Mucosa of rectum (tissue), 2 donors: ENCODE measurements at regions not wholly inside any gene's neighbourhood (a gene's known extent, or its start where the extent isn't known, plus 50 kb on each side); places are given as distances from the start of the nearest gene placed in this dataset.
A peak's percentile ranks its signal among the peaks of the same experiment; 100 is the strongest.

Source experiments
- H3K27ac ChIP-seq, 2 donors: one replicate each; pipeline ENCODE4 v1.7.0; 2013; ENCODE audit warnings: inconsistent platforms in 2 of 2, low read depth in 2 of 2, low read length in 2 of 2
- H3K27me3 ChIP-seq, 2 donors: one replicate each; pipeline ENCODE4 v1.7.0; 2013; ENCODE audit warnings: low read length in 2 of 2; ENCODE audit not compliant: control insufficient read depth in 2 of 2, insufficient read depth in 2 of 2
- H3K36me3 ChIP-seq, 2 donors: one replicate each; pipeline ENCODE4 v1.7.0; 2013; ENCODE audit warnings: low read length in 2 of 2; ENCODE audit not compliant: control insufficient read depth in 2 of 2, insufficient read depth in 2 of 2
- H3K4me1 ChIP-seq, 2 donors: one replicate each; pipeline ENCODE4 v1.7.0; 2013; ENCODE audit warnings: low read length in 2 of 2, mild to moderate bottlenecking in 1 of 2; ENCODE audit not compliant: control insufficient read depth in 2 of 2, insufficient read depth in 2 of 2
- H3K4me3 ChIP-seq, 2 donors: one replicate each; pipeline ENCODE4 v1.7.0; 2013; ENCODE audit warnings: low read length in 2 of 2
- H3K9ac ChIP-seq, 2 donors: one replicate each; pipeline ENCODE4 v1.7.0; 2013; ENCODE audit warnings: low read length in 2 of 2, low read depth in 1 of 2, mild to moderate bottlenecking in 1 of 2
- H3K9me3 ChIP-seq, 2 donors: one replicate each; pipeline ENCODE4 v1.7.0; 2013; ENCODE audit warnings: low read length in 2 of 2; ENCODE audit not compliant: control insufficient read depth in 2 of 2
- donor health status: healthy.
- donor health status: Normal muscosa, but diverticular disease.

DNA sequence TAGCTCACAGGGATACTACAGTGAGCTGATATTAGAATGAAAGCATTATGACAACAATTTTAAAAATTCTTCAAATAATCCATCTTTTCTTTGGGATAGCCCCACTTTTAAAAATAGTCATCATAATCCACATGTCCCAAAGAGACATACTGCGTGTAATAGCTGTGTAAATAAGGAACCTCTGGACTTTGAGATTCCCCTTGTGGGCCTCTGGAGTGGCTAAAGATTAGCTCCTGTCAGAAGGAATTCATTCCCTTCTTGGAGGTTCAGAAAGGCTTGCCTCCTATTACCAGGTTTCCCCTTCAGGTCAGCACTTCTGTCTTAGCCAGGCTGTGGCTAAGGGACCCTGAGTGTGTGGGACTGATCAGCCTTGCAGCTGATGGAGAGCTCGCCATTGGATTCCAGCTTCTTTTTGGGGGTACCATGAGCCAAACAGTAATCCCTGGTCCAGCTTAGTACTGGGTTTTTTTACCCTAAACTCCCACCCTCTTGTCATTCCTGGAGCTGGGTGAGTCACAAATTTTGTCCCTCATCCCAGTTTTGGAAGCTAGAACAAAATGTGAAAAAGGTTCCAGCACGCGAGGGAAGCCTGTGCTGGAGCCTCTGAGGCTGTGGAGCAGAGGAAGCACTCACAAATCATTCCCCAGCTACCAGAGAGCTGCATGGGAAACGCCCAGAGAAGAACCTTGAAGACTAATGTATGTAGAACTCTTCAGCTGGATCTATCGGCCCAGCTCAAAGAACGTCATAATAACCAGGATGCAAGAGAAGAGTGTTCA, 96.7 kb downstream of the RNASEH2B start:
- no peak overlapping the region for H3K9ac ChIP-seq
- H3K4me1 ChIP-seq, result peaks cover 0 to 4% of the 10 kb centered on the region in 2 donors
- no peaks in the 10 kb centered on the region for H3K9me3 ChIP-seq
- no peaks in the 10 kb centered on the region for H3K27me3 ChIP-seq
- no peaks in the 10 kb centered on the region for H3K36me3 ChIP-seq
- no peak overlapping the region for H3K4me3 ChIP-seq
- peak overlapping the region; percentile 4 to 52 for H3K27ac ChIP-seq
